ENCODE measurements at regions not wholly inside any gene's neighbourhood (a gene's known extent, or its start where the extent isn't known, plus 50 kb on each side); places are given as distances from the start of the nearest gene placed in this dataset.
"Not testable (repeated sequence)": the region's sequence is repeated elsewhere in the genome, so short reads cannot be mapped to it uniquely, and the experiment has no call there.

DNA sequence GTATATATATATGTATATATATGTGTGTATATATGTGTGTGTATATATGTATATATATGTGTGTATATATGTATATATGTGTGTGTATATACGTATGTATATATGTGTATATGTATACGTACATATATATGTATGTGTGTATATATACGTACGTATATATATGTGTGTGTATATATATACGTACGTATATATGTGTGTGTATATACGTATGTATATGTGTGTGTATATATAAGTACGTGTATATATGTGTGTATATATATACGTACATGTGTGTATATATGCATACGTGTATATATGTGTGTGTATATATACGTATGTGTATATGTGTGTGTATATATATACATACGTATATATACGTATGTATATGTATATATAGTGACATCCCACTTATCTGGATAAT, 154.4 kb downstream of the CDRT15L2 start:
- Histone ChIP-seq H3K4me3 (no peak overlapping the region), H2AFZ (no peak overlapping the region), H3K79me2 (ENCODE audit: insufficient read depth) (no peaks in the 10 kb centered on the region), H3K27ac (no peak overlapping the region), H3K9me3 (ENCODE audit: low read depth) (no peaks in the 10 kb centered on the region), H3K9me2 (ENCODE audit: insufficient read depth) (no peaks in the 10 kb centered on the region), H3F3A (ENCODE audit: insufficient read depth) (no peaks in the 10 kb centered on the region), H4K20me1 (ENCODE audit: insufficient read depth) (no peaks in the 10 kb centered on the region), H3K36me3 (ENCODE audit: low read depth) (no peaks in the 10 kb centered on the region), H3K9ac (no peak overlapping the region), H3K4me1 (ENCODE audit: insufficient read depth) (no peaks in the 10 kb centered on the region), H3K27me3 (replicated peaks; ENCODE audit: insufficient read depth) (0 out of 2 replicates have a peak, but pooled peaks cover 4% of the 10 kb centered on the region), H3K4me2 (ENCODE audit: unreplicated experiment) (no peak overlapping the region)
- WGBS, 2 experiments (ENCODE audit: low coverage in 1 of 2, low lambda C conversion rate in 2 of 2, missing lambda C conversion rate in 2 of 2): 87 to 91% methylated on average over 13 of the region's 13 CpGs
- no peak for DNase-seq
- no peak for TF ChIP-seq EZH2 (IDR thresholded peaks at IDR 0.05; ENCODE audit: insufficient read depth, poor library complexity, severe bottlenecking)
- no peak for TF ChIP-seq EZH2phosphoT487 (IDR thresholded peaks at IDR 0.05; ENCODE audit: insufficient read depth, low read depth)
- in situ Hi-C loops (cut with MboI): no loop called here

DNA sequence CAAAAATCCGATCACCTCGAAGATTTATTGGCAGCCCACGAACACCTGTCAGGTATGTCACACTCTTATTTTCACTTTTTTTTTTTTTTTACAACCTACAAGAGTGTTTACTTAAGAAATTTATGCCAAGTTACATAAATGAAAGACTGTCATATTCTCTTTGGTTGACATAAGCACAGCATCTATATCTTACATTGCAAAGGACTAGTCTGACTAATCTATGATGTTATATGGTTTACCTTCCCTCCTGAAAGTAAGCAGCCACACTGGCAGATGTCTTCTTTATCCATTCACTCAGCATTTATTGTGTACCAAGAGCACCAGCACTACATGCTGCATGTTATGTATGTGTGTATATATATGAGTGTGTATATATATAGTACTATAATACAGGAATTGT, 156.3 kb downstream of the CDRT15L2 start:
- Histone ChIP-seq H2AFZ (no peak overlapping the region), H3K36me3 (ENCODE audit: low read depth) (no peaks in the 10 kb centered on the region), H3K9me3 (ENCODE audit: low read depth) (no peaks in the 10 kb centered on the region), H3K27ac (no peak overlapping the region), H3K4me1 (ENCODE audit: insufficient read depth) (no peaks in the 10 kb centered on the region), H3K79me2 (ENCODE audit: insufficient read depth) (no peaks in the 10 kb centered on the region), H3K4me3 (no peak overlapping the region), H3F3A (ENCODE audit: insufficient read depth) (no peaks in the 10 kb centered on the region), H3K27me3 (replicated peaks; ENCODE audit: insufficient read depth) (0 out of 2 replicates have a peak, but pooled peaks cover 4% of the 10 kb centered on the region), H3K9me2 (ENCODE audit: insufficient read depth) (no peaks in the 10 kb centered on the region), H4K20me1 (ENCODE audit: insufficient read depth) (no peaks in the 10 kb centered on the region), H3K4me2 (ENCODE audit: unreplicated experiment) (no peak overlapping the region), H3K9ac (no peak overlapping the region)
- TF ChIP-seq EZH2phosphoT487 (IDR thresholded peaks at IDR 0.05; ENCODE audit: insufficient read depth, low read depth) (no peak), EZH2 (IDR thresholded peaks at IDR 0.05; ENCODE audit: insufficient read depth, poor library complexity, severe bottlenecking) (no peak)
- in situ Hi-C loops (cut with MboI): no loop called here
- DNase-seq: no peak
- WGBS, 2 experiments (ENCODE audit: low coverage in 1 of 2, low lambda C conversion rate in 2 of 2, missing lambda C conversion rate in 2 of 2): 58 to 79% methylated on average over 3 of the region's 3 CpGs

DNA sequence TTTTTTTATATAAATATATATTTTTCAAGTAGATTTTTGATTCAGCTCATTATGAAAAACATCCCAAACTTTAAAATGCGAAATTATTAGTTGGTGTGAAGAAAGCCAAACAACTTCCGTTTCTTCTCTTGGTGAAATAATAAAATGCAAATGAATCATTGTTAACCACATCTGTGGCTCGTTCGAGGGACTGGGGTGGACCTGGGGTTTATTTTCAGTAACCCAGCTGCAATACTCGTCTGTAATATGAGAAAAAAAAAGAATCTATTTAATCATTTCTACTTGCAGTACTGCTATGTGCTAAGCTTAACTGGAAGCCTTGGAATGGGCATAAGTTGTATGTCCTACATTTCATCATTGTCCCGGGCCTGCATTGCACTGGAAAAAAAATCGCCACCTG, 158.1 kb downstream of the CDRT15L2 start:
- DNase-seq; H4K20me1 ChIP-seq (ENCODE audit: insufficient read depth); H3K9me2 ChIP-seq (ENCODE audit: insufficient read depth); H3K4me2 ChIP-seq (ENCODE audit: unreplicated experiment); H3F3A ChIP-seq (ENCODE audit: insufficient read depth); H3K4me1 ChIP-seq (ENCODE audit: insufficient read depth); H3K36me3 ChIP-seq (ENCODE audit: low read depth); H3K79me2 ChIP-seq (ENCODE audit: insufficient read depth); H3K4me3 ChIP-seq; in situ Hi-C loops (cut with MboI); H3K9me3 ChIP-seq (ENCODE audit: low read depth); H2AFZ ChIP-seq; H3K27me3 ChIP-seq (replicated peaks; ENCODE audit: insufficient read depth); H3K27ac ChIP-seq; H3K9ac ChIP-seq: not testable (repeated sequence)
- WGBS, 2 experiments (ENCODE audit: low coverage in 1 of 2, low lambda C conversion rate in 2 of 2, missing lambda C conversion rate in 2 of 2): 31 to 33% methylated on average over 7 of the region's 7 CpGs

DNA sequence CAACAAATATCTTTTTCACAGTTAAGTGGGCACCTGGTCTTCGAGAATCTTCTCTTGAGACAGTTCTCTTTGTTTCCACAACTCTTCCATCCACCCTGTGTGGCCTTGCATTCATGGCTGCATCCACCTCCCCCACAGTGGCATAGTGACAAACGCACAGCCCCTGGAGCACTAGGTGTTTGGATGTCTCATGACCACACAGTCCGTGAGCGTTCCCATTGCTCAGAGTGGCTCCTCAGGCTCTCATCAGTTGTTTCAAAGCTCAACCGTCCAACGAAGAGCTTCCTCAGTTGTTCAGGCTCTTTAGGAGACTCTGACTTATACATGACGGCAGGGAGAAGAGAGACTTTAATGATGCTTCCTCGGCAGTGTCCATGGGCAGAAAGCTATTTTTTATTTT, 191.6 kb downstream of the CDRT15L2 start:
- H2AFZ ChIP-seq: no peak overlapping the region
- no peaks in the 10 kb centered on the region for H3K4me1 ChIP-seq (ENCODE audit: insufficient read depth)
- no peaks in the 10 kb centered on the region for H3K9me2 ChIP-seq (ENCODE audit: insufficient read depth)
- in situ Hi-C loops (cut with MboI): no loop called here
- H3F3A ChIP-seq (ENCODE audit: insufficient read depth): no peaks in the 10 kb centered on the region
- no peak overlapping the region for H3K27ac ChIP-seq
- no peak for DNase-seq
- no peaks in the 10 kb centered on the region for H3K36me3 ChIP-seq (ENCODE audit: low read depth)
- TF ChIP-seq EZH2phosphoT487 (IDR thresholded peaks at IDR 0.05; ENCODE audit: insufficient read depth, low read depth): no peak
- TF ChIP-seq EZH2 (IDR thresholded peaks at IDR 0.05; ENCODE audit: insufficient read depth, poor library complexity, severe bottlenecking): no peak
- no peaks in the 10 kb centered on the region for H4K20me1 ChIP-seq (ENCODE audit: insufficient read depth)
- H3K27me3 ChIP-seq (replicated peaks; ENCODE audit: insufficient read depth): no peaks in the 10 kb centered on the region
- WGBS, 2 experiments (ENCODE audit: low coverage in 1 of 2, low lambda C conversion rate in 2 of 2, missing lambda C conversion rate in 2 of 2): 40 to 49% methylated on average over 8 of the region's 8 CpGs
- no peaks in the 10 kb centered on the region for H3K9me3 ChIP-seq (ENCODE audit: low read depth)
- no peak overlapping the region for H3K9ac ChIP-seq
- no peak overlapping the region for H3K4me3 ChIP-seq
- H3K79me2 ChIP-seq (ENCODE audit: insufficient read depth): no peaks in the 10 kb centered on the region
- H3K4me2 ChIP-seq (ENCODE audit: unreplicated experiment): no peak overlapping the region

DNA sequence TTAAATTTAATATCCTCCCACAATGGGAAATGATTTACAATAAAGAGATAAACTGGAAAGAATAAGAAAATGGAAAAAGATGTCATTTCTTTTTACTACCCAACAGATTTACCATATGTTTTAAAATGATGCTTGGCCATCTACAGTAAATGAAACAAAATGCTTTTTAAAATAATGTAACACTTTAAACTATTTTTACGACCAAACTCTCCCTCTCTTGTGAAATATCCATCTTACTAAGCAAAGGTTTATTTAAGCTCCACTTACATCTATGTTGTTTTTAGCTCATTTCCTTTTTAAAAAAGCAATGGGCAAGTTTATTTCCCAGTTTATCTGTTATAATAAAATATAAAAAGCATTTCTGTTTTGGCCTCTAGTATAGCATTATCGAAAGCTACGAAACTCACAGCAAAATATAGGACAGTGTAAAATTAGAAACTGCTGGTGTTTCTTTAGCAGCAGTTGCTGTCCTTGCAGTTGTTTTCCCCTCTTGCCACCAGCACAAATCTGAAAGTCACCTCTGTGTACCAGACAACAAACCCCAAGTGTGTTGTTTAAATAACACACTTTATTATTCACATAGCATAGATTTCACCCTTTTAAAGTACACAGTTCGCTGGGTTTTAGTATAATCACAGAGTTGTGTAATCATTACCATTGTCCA, 195.1 kb downstream of the CDRT15L2 start:
- Histone ChIP-seq H2AFZ (no peak overlapping the region), H3K27ac (no peak overlapping the region), H3K79me2 (ENCODE audit: insufficient read depth) (no peaks in the 10 kb centered on the region), H3K27me3 (replicated peaks; ENCODE audit: insufficient read depth) (no peaks in the 10 kb centered on the region), H4K20me1 (ENCODE audit: insufficient read depth) (no peaks in the 10 kb centered on the region), H3K4me3 (no peak overlapping the region), H3K9me2 (ENCODE audit: insufficient read depth) (no peaks in the 10 kb centered on the region), H3K9me3 (ENCODE audit: low read depth) (no peaks in the 10 kb centered on the region), H3K4me1 (ENCODE audit: insufficient read depth) (no peaks in the 10 kb centered on the region), H3K4me2 (ENCODE audit: unreplicated experiment) (no peak overlapping the region), H3K9ac (no peak overlapping the region), H3F3A (ENCODE audit: insufficient read depth) (no peaks in the 10 kb centered on the region), H3K36me3 (ENCODE audit: low read depth) (no peaks in the 10 kb centered on the region)
- whole genome bisulfite sequencing, 2 experiments (ENCODE audit: low coverage in 1 of 2, low lambda C conversion rate in 2 of 2, missing lambda C conversion rate in 2 of 2): 14 to 17% methylated on average over 4 of the region's 4 CpGs
- in situ Hi-C loops (cut with MboI): no loop called here
- DNase-seq: peak; percentile 3
- no peak for TF ChIP-seq EZH2 (IDR thresholded peaks at IDR 0.05; ENCODE audit: insufficient read depth, poor library complexity, severe bottlenecking)
- no peak for TF ChIP-seq EZH2phosphoT487 (IDR thresholded peaks at IDR 0.05; ENCODE audit: insufficient read depth, low read depth)

Measured in GM23248 (cell line).